H1 (cell line): ENCODE measurements at regions not wholly inside any gene's neighbourhood (a gene's known extent, or its start where the extent isn't known, plus 50 kb on each side); places are given as distances from the start of the nearest gene placed in this dataset.

ENCODE experiments used
- CHD7 ChIP-seq: fragments of 300-600 bp; sonication (generic); IDR thresholded peaks from 2 replicates; pipeline ENCODE4 v1.7.1; 2012; ENCODE audit warnings: low read length, moderate library complexity, mild to moderate bottlenecking, inconsistent platforms; ENCODE audit not compliant: insufficient replicate concordance
- CTBP2 ChIP-seq: IDR thresholded peaks from 2 replicates; pipeline ENCODE4 v1.7.0; 2011; ENCODE audit warnings: borderline replicate concordance, mild to moderate bottlenecking, moderate library complexity, mixed read lengths, low read length; ENCODE audit not compliant: insufficient read depth, insufficient read length
- GTF2F1 ChIP-seq: IDR thresholded peaks from 2 replicates; pipeline ENCODE4 v1.6.1; 2012; ENCODE audit warnings: low read depth, low read length, improper control_type of control experiment, borderline replicate concordance
- KDM4A ChIP-seq: IDR thresholded peaks from one replicate; pipeline ENCODE4 v1.7.1; 2012; ENCODE audit warnings: low read depth, mild to moderate bottlenecking, moderate library complexity, low read length, inconsistent platforms; ENCODE audit not compliant: severe bottlenecking
- RAD21 ChIP-seq, 2 experiments: IDR thresholded peaks in 1 of 2; conservative IDR thresholded peaks in 1 of 2; 2 replicates each; pipeline ENCODE4 v1.6.1; 2011; ENCODE audit warnings: low read depth in 2 of 2, low read length in 2 of 2, improper control_type of control experiment in 1 of 2, inconsistent platforms in 1 of 2, mild to moderate bottlenecking in 1 of 2, moderate library complexity in 1 of 2
- RBBP5 ChIP-seq: IDR thresholded peaks from 2 replicates; pipeline ENCODE4 v1.7.1; 2012; ENCODE audit warnings: low read depth, mild to moderate bottlenecking, inconsistent platforms, low read length, moderate library complexity, borderline replicate concordance
- SRF ChIP-seq: IDR thresholded peaks from 2 replicates; pipeline ENCODE4 v1.6.1; 2011; ENCODE audit warnings: mild to moderate bottlenecking, low read depth, low read length, moderate library complexity

DNA sequence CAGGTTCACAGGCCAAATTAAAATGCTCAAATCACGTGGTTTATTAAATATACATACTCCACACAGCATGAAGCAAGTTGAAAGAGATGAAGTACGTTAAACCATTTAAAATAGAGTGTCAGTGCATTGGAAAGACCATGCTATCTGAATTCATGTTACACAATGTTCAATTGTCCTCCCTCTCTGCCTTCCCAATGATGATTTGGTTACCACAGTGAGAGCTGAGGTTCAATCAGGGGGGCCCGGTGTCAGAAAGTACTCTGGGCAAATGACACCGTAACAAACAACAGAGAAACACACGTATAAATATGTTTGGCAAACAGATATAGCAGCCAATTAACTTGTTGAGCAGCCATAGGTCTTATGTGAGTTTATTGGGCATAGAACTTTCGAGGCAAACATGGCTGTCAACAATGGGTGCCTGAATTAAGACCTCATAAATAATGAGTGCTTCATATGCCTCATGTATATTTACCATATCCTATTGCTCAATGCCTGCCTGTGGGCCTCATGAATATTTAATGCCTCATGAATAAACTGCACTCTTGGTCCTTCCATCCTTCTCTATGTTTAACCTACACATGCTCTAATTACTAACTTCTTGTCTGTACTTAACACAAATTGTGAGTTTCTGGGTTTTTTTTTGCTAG is 641.5 kb downstream of the PLOD2 start (continued):
- no peak for TF ChIP-seq CHD7
- TF ChIP-seq KDM4A = no peak
- no peak for TF ChIP-seq RBBP5
- no peak for TF ChIP-seq GTF2F1
- TF ChIP-seq SRF = no peak
- no peak for TF ChIP-seq CTBP2
- TF ChIP-seq RAD21 (IDR thresholded peaks at IDR 0.05 in 1 of 2, conservative IDR thresholded peaks at IDR 0.05 in 1 of 2; ENCODE audit: low read depth in 2 of 2, low read length in 2 of 2) = no peak
- TF ChIP-seq, all 59 proteins: peak for 0
